Inflammatory macrophage (primary cell): ENCODE measurements at regions not wholly inside any gene's neighbourhood (a gene's known extent, or its start where the extent isn't known, plus 50 kb on each side); places are given as distances from the start of the nearest gene placed in this dataset.
A peak's percentile ranks its signal among the peaks of the same experiment; 100 is the strongest.

Experiments used
- DNase-seq, 2 donors: peaks; one replicate each; pipeline ENCODE4 v3.0.0-alpha.2; 2020 to 2022

GRCh38 chr22:48613566-48614200 lies 1214.0 kb downstream of the BRD1 start:
- no peak for DNase-seq

DNA sequence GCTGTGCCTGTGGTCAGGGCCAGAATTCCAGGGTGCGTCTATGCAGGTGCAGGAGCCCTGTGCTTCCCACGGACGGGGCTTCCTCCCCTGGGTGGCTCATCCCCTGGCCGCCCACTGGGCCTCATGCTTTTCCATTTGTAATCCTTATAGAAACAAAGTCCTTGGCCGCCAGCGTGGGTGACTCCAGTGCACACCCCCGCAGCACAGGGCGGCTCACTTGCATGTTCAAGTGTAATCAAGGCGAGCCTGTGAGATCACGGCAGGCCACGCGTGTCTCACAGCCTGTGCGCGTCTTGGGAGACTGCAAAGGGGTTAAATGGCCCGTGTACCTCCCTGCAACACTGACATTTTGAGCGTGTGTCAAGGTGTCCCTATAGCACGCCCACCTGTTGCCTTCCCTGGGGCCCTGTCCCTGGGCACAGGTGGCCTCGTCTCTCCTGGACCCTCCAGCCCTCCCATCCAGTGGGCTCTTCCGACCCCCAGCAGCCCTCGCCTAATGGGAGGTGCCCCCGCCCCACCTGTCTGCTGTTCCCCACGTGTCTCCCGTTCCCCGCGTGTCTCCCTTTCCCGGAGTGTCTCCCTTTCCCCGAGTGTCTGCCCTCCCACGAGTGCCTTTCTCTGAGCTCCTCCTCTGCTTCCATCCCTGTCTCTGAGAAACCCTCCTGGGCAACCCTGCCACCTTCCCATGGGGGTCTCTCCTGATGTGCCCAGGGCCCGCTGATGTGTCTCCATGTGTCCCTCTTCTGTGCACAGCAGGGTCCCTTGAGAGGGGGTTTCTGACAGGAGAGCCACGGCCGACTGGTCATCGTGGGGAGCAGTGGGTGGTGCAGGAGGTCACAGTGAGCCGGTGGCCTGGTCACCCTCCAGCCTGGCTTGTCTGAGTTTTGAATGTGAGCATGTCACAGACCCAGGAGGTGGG lies 1215.3 kb downstream of the BRD1 start:
- no peak for DNase-seq

DNA sequence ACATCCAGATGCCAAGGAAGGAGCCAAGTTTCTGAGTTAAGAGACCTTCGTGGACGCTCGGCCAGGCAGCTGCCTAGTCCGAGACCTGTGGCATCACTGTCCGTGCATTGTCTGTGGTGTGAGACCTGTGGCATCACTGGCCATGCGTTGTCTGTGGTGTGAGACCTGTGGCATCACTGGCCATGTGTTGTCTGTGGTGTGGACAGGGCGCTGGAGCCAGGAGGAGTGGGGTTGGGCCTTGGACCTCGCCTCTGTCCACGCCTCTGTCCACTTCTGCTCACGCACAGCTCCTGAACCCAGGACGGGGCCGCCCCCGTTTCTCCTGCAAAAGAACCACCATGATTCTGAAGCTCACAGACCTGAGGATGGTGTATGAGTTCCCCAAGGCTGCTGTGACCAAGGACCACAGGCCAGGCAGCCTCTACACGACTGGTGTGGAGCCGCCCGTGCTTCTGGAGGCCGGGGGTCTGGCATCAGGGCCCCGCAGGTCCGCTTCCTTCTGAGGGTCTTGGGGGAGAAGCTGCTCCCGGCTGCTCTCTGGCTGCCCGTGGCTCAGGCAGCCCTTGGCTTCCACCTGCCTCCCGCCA lies 1218.3 kb downstream of the BRD1 start:
- DNase-seq: no peak

- DNase-seq: peak in 1 of 2 donors; percentile 18
These were observed 1219.6 kb downstream of the BRD1 start for GRCh38 chr22:48607901-48608662.

GRCh38 chr22:48606684-48607307 lies 1220.9 kb downstream of the BRD1 start:
- no peak for DNase-seq

- DNase-seq: no peak
These were observed 1221.7 kb downstream of the BRD1 start for GRCh38 chr22:48605856-48606481.

GRCh38 chr22:48605125-48605524 lies 1222.5 kb downstream of the BRD1 start:
- DNase-seq: no peak

GRCh38 chr22:48603621-48604320 lies 1223.9 kb downstream of the BRD1 start:
- no peak for DNase-seq

- DNase-seq: no peak
These were observed 1224.7 kb downstream of the BRD1 start for GRCh38 chr22:48602805-48603518.

DNA sequence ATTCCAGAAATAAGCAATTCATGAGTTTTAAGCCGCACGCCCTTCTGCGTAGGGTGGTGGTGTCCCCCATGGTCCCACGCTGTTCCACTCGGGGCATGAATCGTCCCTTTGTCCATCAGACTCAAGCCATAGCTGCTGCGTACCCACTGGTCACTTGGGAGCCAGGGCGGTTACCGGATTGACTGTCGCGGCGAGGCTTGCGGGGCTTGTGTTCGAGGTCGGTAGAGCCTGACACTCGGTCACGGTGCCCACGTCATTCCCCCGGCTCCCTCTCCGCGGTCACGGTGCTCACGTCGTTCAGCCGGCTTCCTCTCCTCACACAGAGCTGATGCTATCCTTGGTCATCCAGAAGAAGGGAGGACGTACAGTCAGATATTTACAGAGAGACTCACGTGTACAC lies 1227.0 kb downstream of the BRD1 start:
- no peak for DNase-seq

GRCh38 chr22:48600171-48600570 lies 1227.5 kb downstream of the BRD1 start:
- DNase-seq: no peak

GRCh38 chr22:48599346-48599745 lies 1228.3 kb downstream of the BRD1 start:
- DNase-seq: no peak

GRCh38 chr22:48596111-48596850 lies 1231.4 kb downstream of the BRD1 start:
- DNase-seq: no peak

GRCh38 chr22:48595511-48595905 lies 1232.2 kb downstream of the BRD1 start:
- no peak for DNase-seq

GRCh38 chr22:48594757-48595510 lies 1232.7 kb downstream of the BRD1 start:
- DNase-seq: no peak

DNA sequence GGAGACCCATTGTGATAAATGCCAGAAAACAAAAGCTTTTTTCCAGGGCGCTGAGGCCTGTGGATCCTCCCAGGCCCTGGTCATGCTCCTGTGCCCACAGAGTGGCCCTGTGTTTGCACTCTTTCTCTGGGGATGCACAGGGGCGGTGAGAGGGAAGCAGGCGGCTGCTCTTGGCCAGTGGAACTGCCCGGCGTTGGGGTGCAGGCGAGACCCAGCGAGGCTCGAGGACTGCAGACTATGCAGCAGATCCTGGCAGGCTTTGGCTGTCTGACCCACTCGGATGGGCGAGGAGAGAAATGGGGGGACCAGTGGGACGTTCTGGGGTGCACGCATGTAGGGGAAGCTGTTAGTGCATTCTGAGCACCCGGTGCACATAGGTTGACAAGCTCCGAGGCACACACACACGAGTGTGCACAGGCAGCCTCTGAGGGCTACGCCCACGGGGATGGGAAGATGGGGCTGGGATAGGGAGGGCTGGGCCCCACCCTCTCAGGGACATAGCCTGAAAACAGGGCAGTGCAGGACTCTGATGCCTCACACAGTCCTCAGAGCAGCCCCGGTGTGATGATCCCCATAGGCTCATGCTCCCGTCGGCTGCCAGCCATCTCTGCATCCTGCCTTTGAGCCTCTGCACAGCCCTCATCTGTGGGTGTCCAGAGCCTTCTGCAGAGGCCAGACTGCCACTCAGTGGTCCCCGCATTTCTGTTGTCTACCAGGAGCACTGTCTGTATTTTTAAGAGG lies 1233.5 kb downstream of the BRD1 start:
- no peak for DNase-seq

- DNase-seq: no peak
These were observed 1234.1 kb downstream of the BRD1 start for GRCh38 chr22:48593551-48593950.

DNA sequence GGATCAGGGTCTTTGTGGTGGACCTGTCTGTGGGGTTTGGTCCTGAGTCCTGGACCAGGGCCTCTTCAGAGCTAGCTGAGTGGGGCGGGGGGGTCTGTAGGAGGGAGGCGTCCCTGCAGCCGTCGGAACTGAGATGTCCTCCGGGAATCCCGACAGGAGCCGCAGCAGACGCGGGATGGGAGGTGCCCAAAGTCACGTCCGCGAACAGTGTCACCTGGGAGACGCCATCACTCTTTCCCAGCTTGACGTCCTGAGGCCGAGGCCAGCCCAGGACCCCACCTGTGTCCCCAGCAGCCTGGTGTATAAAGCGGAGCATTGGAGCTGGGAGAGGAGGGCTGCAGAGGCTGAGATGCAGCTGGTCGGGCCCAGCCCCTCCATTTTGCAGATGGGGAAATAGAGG lies 1234.7 kb downstream of the BRD1 start:
- DNase-seq: no peak
